ENCODE measurements at regions not wholly inside any gene's neighbourhood (a gene's known extent, or its start where the extent isn't known, plus 50 kb on each side); places are given as distances from the start of the nearest gene placed in this dataset.

DNA sequence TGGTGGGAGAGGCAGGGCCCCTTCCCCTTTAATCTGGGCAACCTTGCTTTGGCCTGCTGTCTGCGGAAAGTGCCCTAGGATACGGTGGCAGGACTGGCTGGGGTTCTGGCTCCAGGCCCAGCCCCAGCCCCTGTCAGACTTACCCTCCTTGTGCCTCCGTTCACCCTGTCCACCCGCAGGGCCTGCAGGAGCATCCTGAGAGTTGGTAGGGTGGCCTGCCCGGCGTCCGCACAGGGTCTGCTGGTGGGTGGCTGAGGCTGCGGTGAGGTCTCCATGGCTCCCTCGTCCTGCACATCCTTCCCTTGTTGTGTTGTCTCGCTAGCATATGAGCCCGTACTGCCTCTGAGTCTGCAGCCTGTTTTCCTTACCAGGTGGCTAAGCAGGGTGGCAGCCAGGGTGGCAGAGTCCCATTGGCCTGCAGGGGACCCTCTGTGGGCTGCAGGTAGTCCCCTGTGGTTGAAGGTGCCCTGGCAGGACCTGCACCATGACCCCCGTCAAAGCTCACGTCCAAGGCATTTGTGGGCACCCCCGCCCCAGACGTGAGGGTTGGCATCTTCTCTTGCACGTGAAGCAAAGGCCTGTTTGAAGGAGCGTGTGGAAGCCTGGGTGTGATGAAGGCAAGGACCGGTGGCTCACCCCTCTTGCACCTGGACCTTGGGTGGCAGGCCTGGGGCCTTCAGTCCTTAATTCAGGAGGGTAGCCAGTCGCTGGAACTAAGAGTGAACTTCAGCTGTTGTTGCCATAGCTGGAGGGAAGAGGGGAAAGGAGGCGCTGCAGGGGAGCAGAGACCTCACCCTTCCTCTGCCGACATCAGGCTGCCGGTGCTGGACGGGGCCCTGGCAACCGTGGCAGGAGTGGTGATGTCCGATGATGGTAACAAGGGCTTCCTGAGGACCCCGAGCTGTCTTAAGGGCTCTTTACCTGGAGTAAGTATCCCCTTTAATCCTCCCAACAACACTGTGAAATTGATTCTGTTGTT is 293.7 kb downstream of the SEC14L1 start:
- DNase-seq: no peak

DNA sequence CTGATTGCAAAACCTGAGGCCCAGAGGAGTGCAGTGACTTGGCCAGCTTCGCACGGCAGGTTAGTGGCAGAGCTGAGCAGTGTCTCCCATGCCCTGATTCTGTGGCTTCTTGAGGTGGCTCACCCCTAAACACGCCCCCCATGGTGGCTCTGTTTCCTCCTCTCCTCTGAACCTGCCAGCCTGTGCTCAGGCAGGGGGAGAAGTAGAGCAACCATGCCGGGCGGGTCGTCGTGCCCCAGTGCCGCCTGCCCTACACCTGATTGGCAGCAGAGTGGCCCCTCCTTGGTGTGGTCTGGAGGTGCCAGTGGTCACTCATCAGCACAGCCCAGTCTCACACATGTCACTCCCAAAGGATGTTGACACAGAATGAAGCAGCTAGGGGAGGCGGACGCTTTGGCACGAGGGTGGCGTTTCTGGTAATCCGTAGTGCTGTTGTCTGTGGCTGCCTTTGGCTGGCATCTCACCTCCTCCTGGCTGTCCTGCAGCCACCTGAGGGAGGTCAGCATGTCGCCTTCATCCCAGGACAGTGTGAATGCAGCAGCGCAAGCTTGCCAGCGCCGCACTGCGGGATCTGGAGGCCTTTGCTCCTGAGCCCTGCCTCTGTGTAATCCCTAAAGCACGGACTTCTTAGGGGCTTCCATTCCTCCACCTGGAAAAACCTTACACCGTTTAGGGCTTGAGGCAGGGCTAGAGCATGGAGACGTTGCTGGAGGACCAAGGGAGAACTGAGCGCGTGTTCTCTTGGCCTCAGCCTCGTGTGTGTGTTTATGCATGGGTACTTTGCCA is 294.7 kb downstream of the SEC14L1 start:
- no peak for DNase-seq

DNA sequence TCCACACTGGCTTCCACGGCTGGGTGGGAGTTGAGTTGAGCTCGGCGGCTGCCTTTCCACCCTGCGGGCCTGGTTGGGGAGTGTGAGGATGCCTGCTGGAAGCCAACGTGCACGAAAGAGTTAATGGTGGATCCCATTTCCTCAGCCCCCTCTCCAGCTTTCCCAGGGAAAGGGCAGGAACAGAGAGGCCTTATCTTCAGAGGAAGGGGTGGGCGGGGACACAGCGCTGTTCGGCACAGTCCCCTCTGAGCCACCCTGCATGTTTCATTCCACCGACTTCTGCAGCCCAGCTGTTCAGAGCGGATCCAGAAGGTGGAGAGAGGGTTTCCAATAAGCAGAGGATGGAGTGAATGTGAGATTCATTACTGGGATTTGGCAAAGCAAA is 295.3 kb downstream of the SEC14L1 start:
- no peak for DNase-seq

DNA sequence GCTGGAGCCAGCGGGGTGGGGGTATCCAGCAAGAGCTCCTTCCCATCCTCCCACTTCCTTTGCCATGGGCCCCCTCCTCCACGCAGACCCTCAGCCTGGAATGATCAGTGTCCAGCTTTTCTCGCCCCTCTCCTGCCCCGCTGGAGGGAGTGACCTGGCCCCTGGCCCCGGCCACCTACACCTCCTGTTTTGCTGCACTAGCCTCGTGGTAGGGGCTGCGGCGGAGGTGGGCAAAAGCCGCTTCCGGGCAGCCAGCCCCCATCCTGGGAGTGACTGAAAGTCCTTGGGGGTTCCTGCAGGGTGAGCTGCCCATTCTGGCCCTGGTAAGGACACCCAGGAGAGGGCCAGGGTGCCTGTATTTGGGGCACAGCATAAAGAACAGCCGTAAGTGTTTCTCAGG is 295.7 kb downstream of the SEC14L1 start:
- DNase-seq: no peak

DNA sequence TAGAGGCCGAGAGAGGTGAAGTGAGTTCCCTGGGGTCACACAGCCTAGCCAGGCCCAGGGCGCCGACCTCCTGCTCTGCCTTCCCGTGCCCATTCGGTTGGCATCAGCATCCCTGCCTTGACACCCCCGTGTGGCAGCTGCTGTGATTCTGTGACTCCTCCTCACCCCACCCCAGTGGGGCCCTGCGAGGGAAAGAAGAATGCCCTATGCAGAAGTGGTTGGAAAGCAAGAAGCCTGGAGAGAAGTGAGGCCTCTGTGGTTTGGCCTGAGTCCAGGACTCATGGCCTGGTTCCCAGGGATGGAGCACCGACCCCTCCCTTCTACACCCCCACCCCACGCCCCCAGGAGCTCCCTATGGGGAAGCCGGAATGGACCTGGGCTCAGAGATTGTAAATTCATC is 296.2 kb downstream of the SEC14L1 start:
- peak; percentile 25 to 28 for DNase-seq

DNA sequence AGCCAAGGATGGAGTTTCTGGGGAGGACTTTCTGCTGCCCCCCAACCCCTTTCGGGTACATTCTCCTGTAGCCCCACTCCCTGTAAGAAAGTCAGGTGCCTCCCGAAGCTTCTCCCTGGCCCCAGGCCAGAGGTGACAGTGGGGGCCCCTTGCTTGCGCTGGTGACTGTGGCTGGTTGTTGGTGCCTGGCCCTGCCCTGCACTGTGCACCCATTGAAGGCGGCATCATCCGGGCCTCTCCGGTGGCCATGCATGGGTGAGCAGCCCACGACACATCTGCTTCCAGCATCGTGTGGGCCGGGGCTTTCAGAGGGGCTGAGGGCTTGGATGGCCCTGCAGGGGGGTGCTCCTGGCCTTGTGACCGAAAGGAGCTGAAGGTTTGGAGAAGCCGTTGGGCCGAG is 297.0 kb downstream of the SEC14L1 start:
- DNase-seq: no peak

DNA sequence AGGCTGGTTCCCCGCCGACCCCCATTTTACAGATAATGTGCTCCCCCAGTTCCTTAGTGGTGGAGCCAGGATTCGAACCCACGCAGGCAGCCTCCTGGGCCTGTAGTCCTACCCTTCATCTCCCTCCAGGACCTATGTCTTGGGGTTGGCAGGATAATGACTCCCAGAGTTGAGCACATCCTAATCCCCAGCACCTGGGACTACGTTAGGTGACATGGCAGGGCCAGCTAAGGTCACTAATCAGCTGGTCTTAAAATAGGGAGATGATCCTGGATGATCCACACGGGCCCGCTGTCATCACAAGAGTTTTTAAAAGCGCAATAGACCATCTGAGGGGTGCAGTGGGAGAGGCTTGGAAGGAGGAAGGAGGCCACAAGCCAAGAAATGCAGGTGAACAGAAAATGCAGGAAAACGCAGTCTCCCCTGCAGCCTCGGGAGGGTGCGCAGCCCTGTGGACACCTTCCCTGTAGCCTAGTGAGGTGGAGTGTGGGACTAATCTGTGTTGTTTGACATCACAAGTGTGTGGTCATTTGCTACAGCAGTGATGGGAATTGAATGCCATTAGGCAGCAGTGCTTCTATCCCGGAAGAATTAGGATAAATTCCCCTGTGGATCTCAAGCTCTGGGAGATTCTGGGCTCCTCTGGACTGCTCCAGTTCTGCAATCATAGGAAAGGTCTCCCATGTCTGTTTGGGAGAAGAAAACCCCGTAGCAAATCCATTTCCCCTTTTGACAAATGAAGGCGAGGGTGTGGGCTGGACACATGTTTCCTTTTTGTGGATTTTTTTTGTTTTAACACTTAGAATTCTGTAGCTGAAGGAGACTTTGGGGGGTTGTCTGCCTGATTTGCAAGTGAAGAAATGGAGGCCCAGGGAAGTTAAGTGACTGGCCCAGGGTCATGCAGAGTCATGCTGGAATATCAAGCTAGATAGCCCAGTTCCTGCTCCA is 297.7 kb downstream of the SEC14L1 start:
- DNase-seq: peak in 1 of 2 donors; percentile 37

DNA sequence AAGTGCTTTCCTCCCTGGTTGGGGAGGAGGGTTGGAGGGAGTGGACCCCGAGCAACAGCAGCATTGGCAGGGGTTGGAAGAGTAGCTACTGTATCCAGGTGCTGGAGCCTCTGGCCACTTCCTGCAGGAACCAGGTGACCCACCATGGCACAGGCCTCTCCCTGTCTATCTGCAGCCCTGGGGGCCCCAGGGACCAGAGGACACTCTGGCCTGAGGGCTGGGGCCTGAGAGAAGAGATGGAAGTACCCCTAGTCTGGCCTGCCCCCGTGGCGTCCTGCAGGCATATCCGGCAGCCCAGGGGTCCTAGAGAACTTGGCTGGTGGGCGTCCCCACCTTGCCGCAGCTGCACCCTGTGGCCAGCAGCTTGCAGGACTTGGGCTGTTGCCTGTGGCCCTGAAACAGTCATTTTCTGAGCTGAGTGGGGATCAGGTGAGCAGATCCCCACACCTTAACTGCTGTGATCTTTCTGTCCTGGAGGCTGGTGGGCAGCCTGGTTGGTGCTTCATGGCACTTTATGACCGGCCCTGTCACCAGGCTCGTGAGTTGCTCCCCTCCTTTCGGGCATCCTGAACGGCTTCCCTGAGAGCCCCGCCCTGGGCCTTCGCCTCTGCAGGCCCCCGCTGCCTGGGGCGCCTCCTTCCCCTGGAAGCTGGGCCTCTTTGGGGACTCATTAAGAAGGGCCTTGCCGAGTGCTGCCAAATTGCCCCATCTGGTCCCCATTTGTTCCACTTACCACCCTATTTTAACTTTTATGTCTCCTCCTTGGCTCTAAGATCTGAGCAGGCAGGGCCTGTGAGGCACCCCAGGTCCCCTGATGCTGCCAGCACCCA is 298.6 kb downstream of the SEC14L1 start:
- DNase-seq: no peak

DNA sequence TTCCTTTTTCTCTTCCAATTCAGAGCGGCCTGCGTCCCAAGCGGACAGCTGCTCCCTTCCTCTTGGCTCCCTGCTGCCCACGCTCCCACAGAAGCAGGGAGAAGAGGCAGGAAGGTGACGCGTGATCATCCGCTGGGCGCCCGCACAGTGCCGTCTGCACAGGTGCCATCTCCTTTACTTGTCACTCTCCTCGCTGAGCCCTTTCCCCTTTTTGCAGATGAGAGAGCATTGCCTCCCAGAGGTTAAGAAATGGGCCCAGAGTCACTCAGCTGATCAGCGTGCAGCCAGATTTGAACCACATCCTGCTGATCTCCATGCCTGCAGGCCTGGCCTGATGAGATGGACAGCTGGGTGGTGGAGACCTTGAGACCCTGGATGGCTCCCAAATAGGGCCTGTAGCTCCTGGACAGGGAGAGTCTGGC is 299.8 kb downstream of the SEC14L1 start:
- no peak for DNase-seq

DNA sequence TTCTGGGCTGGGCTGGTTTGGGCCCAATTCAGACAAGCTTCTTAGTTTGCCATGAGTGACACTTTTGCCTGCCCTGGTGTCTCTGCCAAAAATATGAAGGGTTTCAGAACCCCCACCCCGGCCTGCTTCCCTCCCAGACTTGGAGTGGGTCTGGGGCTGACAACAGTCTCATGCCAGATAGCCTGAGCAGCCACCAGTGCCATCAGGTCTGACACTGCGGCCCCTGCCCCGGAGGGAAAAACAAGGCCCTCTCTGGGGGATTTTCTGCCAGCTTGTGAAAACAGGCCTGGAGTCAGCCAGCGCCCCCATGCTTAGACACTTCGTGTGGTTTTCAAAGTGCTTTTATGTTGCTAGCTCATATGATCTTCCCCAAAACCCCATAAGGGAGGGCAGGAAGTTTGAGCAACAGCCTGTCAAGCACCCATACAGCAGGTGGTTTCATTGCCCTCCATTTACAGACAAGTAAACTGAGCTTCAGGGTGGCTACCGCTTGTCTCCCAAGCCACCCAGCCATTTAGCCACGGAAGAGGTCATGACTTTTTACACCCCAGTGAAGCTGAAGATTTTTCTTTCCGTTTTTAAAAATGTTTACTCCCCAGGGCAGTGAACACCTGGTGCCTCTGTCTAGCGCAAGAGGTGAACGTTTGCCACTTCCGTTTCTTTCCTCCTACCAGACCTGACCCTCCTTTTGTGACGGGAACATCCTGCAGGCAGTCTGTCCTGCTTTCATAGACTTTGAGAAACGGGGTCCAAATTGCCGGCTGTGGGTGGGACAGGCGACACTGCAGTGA is 300.6 kb downstream of the SEC14L1 start:
- DNase-seq: peak in 1 of 2 donors; percentile 78

DNA sequence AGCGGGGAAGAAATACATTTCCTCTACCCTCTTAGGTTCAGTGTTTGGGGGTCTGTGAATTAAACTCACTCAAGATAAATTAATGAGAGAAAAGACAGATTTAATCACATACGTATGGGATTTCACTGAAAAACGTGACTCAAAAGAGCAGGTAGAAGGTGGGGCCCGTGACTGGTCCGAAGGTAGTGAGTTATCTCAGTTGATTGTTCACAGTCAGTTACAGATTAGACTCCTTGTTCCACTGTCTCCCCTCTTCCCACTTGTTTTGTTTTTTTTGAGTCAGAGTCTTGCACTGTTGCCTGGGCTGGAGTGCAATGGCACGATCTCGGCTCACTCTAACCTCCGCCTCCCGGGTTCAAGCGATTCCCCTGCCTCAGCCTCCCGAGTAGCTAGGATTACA is 301.2 kb downstream of the SEC14L1 start:
- DNase-seq: no peak

DNA sequence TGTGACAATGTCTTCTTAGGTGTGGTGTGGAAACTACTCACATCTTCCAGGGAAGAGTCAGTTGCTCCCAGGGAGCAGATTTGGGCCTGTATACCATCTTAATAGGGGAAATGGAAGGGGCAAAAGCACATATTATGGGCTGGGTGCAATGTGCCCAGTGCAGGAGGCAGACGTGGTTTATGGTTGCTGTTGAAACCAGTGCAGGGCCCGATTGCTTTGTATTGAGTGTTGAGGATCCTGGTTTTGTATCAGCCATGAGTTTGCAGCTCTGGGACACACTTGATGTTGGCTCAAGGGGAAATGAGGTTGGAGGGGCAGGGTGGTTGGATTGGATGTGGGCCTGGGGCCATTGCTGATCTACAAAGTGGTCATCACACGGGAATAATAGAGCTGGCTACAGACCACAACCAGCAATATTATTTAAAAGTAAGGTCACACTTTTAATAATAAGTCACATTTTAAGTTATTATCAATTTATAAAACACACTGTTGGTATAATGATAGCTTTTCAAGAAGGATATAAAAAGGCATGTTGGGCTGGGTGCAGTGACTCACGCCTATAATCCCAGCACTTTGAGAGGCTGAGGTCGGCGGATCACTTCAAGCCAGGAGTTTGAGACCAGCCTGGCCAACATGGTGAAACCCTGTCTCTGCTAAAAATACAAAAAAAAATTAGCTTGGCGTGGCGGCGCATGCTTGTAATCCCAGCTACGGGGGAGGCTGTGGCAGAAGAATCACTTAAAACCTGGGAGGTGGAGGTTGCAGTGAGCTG is 302.4 kb downstream of the SEC14L1 start:
- DNase-seq: no peak

DNA sequence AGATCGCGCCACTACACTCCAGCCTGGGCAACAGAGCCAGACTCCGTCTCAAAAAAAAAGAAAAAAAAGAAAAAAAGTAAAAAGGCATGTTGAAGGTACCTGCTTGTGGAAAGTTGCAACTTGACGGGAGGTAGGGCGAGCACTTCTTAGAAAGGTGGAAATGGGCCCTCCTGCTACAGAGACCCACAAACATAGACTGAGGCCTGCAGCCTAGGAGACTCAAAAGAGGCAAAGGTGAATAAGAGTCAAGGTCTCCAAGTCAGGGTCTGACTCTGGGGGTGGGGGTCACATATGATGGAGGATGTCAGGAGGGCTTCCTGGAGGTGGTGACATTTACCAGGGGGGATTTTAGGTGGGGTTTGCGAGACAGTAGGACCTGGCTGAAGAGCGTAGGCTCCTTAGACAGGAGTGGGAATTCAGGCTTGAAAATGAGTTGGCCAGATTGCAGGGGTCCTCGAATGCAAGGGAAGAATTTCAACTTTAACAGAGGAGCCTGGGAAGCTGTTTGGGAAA is 303.0 kb downstream of the SEC14L1 start:
- DNase-seq: no peak

DNA sequence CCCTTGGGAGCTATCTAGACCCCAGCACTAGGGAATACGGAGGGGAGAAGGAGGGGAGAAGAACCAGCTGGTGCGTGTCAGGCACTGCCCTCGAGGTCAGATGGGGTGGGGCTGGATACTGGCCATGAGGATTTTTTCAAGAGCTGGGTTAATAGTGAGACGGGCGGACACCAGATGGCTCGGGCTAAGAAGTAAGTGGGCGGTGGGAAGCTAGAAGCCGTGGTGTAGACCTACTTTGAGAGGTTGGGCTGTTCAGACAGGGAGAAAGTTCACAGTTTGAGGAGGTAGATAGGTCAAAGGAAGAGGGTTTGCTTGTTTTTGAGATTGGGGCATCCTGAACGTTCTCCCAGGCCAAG is 303.8 kb downstream of the SEC14L1 start:
- peak in 1 of 2 donors; percentile 29 for DNase-seq

DNA sequence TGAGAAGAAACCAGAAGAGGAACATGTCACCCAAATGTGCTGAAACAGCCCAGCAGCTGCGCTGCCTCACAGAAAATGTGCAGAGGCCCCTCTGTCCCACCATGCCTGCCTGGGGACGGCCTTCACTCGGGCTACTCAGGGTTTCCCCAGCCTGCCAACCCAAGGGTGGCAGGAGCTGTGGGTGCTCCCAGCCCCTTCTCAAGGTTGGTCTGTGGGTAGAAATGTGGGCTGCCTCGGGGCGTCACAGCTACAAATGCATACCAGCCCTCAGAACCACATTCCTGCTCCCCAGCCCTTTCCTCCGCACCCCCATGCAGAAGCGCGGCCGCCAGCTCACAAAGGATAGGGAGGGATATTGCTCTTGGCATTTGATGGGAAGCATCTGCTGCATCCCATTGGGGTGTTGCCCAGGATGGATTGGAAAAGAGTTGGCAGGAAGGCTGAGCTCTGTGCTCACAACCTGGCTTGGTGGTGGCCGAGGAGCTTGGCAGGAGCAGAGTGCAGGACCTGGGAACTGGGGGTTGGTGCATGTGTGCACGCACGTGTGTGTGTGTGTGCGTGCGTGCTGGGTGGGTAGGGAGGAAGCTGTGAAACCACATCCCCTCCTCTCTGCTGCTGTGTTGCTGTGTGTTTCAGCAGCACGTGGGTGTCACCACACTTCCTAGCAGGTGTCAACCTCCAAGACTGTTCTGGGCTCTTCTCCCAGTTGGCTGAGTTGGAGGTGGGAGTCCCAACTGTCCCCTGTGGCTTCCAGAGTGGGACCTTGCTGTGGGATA is 304.4 kb downstream of the SEC14L1 start:
- DNase-seq: peak in 1 of 2 donors; percentile 79

DNA sequence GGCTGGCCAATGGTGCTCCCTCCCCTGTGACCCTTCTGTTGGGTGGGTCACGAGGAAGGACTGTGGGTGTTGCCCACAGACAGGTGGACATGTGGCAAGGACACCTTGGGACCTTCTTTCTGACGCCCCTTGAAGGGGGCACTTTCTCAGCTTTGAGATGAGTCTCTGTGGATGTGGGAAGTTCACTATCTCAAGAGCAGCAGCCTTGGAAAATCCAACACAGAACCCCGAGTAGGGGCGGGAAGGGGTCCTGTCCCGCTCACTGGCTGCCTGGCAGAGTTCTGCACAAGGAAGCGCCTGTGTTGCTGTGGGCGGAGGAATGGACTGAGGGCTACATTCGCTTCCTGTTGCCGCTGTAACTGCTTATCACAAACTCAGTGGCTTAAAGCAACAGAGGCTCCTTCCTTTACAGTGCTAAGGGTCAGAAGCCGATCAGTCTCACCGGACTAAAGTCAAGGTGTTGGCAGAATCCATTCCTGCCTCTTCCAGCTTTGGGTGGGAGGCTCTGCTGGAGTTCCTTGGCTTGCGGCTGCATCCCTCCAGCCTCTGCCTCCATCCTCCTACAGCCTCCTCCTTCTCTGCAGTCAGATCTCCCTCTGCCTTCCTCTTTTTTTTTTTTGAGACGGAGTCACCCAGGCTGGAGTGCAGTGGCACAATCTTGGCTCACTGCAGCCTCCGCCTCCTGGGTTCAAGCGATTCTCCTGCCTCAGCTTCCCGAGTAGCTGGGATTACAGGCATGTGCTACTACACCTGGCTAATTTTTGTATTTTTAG is 305.2 kb downstream of the SEC14L1 start:
- DNase-seq: peak; percentile 19 to 33

DNA sequence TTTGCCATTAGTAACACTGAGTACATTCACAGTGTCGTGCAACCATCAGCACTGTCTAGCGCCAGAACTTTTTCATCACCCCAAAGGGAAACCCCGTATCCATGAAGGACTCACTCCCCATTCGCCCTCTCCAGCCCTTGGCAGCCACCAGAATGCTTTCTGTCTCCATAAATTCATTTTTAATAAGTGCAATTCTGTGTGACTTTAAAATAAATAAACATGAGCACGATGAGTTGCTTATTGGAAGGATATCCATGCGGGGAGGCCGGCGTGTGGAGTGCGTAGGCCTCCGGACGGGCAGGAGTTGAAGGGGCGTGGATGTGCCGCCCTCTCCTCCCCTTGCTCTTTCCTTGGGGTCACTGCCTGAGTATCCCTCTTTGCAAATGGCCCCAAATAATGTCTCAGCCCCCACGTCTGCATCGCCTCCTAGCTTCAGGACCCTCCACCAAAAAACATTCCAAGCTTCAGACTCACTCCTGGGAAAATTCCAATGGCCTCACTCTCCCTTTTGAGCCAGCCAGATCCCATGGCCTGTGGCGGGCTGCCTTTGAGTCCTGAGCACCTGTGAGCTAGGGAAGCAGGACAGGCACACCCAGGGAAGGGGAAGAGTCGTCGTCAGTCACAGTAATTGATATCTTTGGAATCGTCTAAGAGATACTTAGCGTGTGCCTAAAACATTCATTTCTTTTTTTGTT is 306.3 kb downstream of the SEC14L1 start:
- DNase-seq: no peak

Data from bone marrow (tissue), 2 donors.